Kidney (tissue), 13 donors: ENCODE measurements at regions not wholly inside any gene's neighbourhood (a gene's known extent, or its start where the extent isn't known, plus 50 kb on each side); places are given as distances from the start of the nearest gene placed in this dataset.

Experiments used
- DNase-seq, 5 donors: peaks; one replicate each; pipeline ENCODE4 v3.0.0-alpha.2; 2013 to 2020
- FAIRE-seq: peaks from 2 replicates; lab custom pipeline; 2012; peaks lifted over from hg19 to GRCh38; lab: Jason Lieb, UNC
- H3K27ac ChIP-seq, 2 donors: one replicate each; pipeline ENCODE4 v1.7.0; 2013; ENCODE audit warnings: low read depth in 2 of 2, low read length in 2 of 2, inconsistent platforms in 1 of 2
- H3K27me3 ChIP-seq: one replicate; pipeline ENCODE4 v1.7.1; 2013; ENCODE audit warnings: low read length, inconsistent platforms; ENCODE audit not compliant: control insufficient read depth, insufficient read depth
- H3K36me3 ChIP-seq, 3 donors: one replicate each; pipeline versions ENCODE4 v1.7.0 to v1.7.1; 2013; ENCODE audit warnings: low read length in 3 of 3, control low read depth in 1 of 3, inconsistent platforms in 1 of 3; ENCODE audit not compliant: insufficient read depth in 3 of 3, control insufficient read depth in 2 of 3
- H3K4me1 ChIP-seq, 3 donors: one replicate each; pipeline versions ENCODE4 v1.7.0 to v1.7.1; 2013; ENCODE audit warnings: low read length in 3 of 3, inconsistent platforms in 1 of 3, low read depth in 1 of 3; ENCODE audit not compliant: control insufficient read depth in 2 of 3, insufficient read depth in 2 of 3
- H3K4me3 ChIP-seq, 3 donors: one replicate each; pipeline versions ENCODE4 v1.7.0 to v1.8.1; 2013; ENCODE audit warnings: low read length in 3 of 3, control low read depth in 1 of 3, inconsistent platforms in 1 of 3
- H3K9ac ChIP-seq, 3 donors: one replicate each; pipeline versions ENCODE4 v1.7.0 to v1.7.1; 2013; ENCODE audit warnings: low read length in 3 of 3, control low read depth in 1 of 3, inconsistent platforms in 1 of 3
- H3K9me3 ChIP-seq, 3 donors: one replicate each; pipeline versions ENCODE4 v1.7.0 to v1.7.1; 2013; ENCODE audit warnings: low read length in 3 of 3, control low read depth in 1 of 3, inconsistent platforms in 1 of 3; ENCODE audit not compliant: control insufficient read depth in 2 of 3, insufficient read depth in 1 of 3
- intact Hi-C: fragments of 100-400 bp; cut with DNase I; formaldehyde crosslinking; loops from one replicate; pipeline ENCODE4 v1.11.1; 2022
- TF ChIP-seq, protein P1 (sequence below): IDR thresholded peaks from 3 replicates; pipeline ENCODE4 v1.5.1; 2012; ENCODE audit warnings: mild to moderate bottlenecking, moderate library complexity, borderline replicate concordance; ENCODE audit not compliant: insufficient read depth; ENCODE audit errors: extremely low read depth
- donor health status: control.
- donor health status: control.
- donor health status: control.
- donor health status: control.
- donor health status: control.
- donor health status: DM: yes; HTN: yes; CAD: no.
- donor health status: Normal renal cell carcinoma (clear cell type).

DNA sequence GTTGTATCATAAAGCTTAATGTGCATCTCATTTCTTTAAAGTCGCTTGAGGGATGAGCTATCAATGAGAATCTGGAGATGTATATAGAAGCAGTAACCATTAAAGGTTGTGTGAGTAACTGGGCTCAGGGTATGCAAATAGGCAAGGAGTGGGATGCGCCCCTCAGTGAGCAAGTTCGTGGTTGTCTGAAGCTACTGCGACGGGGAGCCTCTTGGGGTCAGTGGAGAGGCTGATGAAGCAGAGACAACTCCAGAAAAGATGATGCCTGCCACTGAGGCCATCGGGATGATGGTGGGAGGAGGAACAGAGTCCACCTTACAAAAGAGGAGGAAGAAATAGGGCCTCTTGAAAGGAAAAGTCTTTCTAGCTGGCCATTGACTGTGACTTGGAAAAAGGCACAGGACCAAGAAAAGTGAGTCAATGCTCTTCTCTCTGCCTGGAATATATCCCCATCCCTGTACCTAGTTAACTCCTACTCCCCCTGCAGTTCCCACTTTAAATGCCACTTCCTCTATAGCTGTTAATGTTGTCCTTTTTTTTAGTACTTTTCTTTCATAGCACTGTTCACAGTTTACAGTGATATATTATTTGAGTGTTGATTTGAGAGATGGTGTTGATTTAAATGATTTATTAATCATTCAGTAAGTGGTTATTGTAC is 51.4 kb upstream of the LSM6 start:
- Histone ChIP-seq H3K9ac (no peak overlapping the region), H3K27me3 (no peaks in the 10 kb centered on the region), H3K9me3 (peaks cover 0 to 4% (median 0%) of the 10 kb centered on the region in 3 donors), H3K27ac (no peak overlapping the region), H3K36me3 (no peaks in the 10 kb centered on the region), H3K4me3 (no peak overlapping the region), H3K4me1 (no peaks in the 10 kb centered on the region)
- intact Hi-C loops: no loop called here
- TF ChIP-seq, protein P1, sequence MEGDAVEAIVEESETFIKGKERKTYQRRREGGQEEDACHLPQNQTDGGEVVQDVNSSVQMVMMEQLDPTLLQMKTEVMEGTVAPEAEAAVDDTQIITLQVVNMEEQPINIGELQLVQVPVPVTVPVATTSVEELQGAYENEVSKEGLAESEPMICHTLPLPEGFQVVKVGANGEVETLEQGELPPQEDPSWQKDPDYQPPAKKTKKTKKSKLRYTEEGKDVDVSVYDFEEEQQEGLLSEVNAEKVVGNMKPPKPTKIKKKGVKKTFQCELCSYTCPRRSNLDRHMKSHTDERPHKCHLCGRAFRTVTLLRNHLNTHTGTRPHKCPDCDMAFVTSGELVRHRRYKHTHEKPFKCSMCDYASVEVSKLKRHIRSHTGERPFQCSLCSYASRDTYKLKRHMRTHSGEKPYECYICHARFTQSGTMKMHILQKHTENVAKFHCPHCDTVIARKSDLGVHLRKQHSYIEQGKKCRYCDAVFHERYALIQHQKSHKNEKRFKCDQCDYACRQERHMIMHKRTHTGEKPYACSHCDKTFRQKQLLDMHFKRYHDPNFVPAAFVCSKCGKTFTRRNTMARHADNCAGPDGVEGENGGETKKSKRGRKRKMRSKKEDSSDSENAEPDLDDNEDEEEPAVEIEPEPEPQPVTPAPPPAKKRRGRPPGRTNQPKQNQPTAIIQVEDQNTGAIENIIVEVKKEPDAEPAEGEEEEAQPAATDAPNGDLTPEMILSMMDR: no peak
- DNase-seq: no peak
- FAIRE-seq: no peak

DNA sequence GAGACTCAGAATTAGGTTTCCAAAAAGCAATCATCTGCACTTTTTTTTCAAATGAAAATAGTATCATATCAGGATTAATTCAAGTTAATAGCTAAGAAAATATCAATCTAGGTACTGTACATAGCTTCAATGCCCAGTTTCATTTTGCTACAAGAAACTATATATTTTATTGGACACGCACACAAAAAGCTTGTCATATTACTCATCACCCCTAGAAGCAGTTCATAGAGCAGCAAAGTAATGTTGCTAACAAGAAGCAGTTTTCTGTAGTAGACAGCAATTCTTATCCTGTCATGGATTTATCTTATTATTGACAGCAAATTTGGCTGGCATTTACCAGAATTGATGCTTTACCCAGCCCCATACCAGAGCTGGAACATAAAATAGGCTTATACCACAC is 52.3 kb upstream of the LSM6 start:
- Histone ChIP-seq H3K27ac (no peak overlapping the region), H3K27me3 (no peaks in the 10 kb centered on the region), H3K36me3 (no peaks in the 10 kb centered on the region), H3K9me3 (peaks cover 0 to 4% (median 0%) of the 10 kb centered on the region in 3 donors), H3K9ac (no peak overlapping the region), H3K4me3 (no peak overlapping the region), H3K4me1 (no peaks in the 10 kb centered on the region)
- intact Hi-C loops: no loop called here
- DNase-seq: no peak
- no peak for FAIRE-seq
- TF ChIP-seq, protein P1: no peak

DNA sequence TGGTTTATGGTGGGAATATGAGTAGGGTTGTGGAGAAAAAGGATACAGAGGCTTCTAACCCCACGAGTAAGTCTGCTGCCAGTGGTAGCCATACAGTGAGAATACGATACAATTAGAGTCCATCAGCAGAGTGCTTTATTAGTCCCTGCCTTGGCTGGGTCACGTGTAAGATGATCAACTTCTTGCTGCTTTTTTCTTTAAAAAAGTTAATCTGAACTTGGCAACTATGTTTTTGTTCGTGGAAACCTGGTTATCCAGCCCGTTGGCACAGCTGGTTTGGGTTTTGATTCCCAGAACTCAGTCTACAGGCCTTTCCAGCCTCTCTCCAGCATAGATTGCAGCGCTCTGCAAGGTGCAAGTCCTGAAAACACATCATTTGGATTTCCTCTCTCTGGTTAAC is 53.1 kb upstream of the LSM6 start:
- H3K4me3 ChIP-seq: no peak overlapping the region
- H3K27ac ChIP-seq: no peak overlapping the region
- H3K27me3 ChIP-seq: no peaks in the 10 kb centered on the region
- DNase-seq (no peak), FAIRE-seq (no peak)
- TF ChIP-seq, protein P1: no peak
- no peaks in the 10 kb centered on the region for H3K4me1 ChIP-seq
- intact Hi-C loops: no loop called here
- H3K9me3 ChIP-seq: peaks cover 0 to 4% (median 0%) of the 10 kb centered on the region in 3 donors
- H3K9ac ChIP-seq: no peak overlapping the region
- no peaks in the 10 kb centered on the region for H3K36me3 ChIP-seq

DNA sequence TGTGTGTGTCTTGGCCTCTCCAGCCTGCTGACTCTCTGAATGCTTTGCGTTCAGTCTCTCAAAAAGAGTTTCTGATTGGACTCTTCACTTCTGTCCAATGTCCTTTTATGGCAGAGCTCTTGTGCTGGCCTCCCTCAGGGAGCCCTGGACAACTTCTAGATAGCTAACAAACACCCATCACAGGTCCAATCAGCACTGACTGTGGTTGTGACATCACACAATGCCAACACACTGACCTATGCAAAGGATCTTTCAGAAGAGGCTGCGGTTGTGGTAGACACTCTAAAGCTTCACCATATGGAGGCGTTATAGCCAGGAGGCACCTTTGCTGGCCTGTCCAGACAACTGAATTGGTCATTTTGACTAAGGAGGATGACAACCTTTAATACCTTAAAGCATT is 53.8 kb upstream of the LSM6 start:
- FAIRE-seq (no peak), DNase-seq (no peak)
- TF ChIP-seq, protein P1: no peak
- H3K27me3 ChIP-seq: no peaks in the 10 kb centered on the region
- H3K9me3 ChIP-seq: peaks cover 0 to 4% (median 0%) of the 10 kb centered on the region in 3 donors
- H3K9ac ChIP-seq: no peak overlapping the region
- no peak overlapping the region for H3K4me3 ChIP-seq
- no peaks in the 10 kb centered on the region for H3K36me3 ChIP-seq
- H3K27ac ChIP-seq: no peak overlapping the region
- H3K4me1 ChIP-seq: no peaks in the 10 kb centered on the region
- intact Hi-C loops: no loop called here
